ENCODE measurements at regions not wholly inside any gene's neighbourhood (a gene's known extent, or its start where the extent isn't known, plus 50 kb on each side); places are given as distances from the start of the nearest gene placed in this dataset.

DNA sequence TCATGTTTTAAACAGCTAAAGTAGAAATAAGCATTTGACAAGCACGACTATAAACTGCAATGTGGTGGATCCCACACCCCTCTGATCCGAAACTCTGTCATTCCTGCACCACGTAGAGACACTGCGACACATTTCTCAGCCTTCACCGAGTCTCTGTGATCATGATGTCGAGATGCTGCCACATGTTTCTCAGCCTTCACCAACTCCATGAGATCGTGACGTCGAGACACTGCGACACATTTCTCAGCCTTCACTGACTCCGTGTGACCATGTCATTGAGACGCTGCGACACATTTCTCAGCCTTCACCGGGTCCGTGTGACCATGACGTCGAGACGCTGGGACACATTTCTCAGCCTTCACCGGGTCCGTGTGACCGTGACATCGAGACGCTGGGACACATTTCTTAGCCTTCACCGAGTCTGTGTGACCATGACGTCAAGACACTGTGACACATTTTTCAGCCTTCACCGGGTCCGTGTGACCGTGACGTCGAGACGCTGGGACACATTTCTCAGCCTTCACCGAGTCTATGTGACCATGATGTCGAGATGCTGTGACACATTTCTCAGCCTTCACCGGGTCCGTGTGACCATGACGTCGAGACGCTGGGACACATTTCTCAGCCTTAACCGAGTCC lies 143.0 kb downstream of the TTLL2 start:
- no peaks in the 10 kb centered on the region for H3K36me3 ChIP-seq (ENCODE audit: control insufficient read depth in 2 of 2, insufficient read depth in 1 of 2, low read length in 2 of 2)
- no peaks in the 10 kb centered on the region for H3K4me1 ChIP-seq (ENCODE audit: control insufficient read depth, insufficient read depth, low read length)
- no peak overlapping the region for H3K27ac ChIP-seq (ENCODE audit: extremely low read depth, low read depth, low read length)
- H3K4me3 ChIP-seq (ENCODE audit: low read depth, low read length), result no peak overlapping the region
- no peaks in the 10 kb centered on the region for H3K9me3 ChIP-seq (ENCODE audit: control insufficient read depth, insufficient read depth, low read depth, low read length)
- CTCF ChIA-PET, result no interaction called here
- TF ChIP-seq ZEB2 (tag by site-specific recombination; IDR thresholded peaks at IDR 0.05), result no peak
- TF ChIP-seq, protein P1, sequence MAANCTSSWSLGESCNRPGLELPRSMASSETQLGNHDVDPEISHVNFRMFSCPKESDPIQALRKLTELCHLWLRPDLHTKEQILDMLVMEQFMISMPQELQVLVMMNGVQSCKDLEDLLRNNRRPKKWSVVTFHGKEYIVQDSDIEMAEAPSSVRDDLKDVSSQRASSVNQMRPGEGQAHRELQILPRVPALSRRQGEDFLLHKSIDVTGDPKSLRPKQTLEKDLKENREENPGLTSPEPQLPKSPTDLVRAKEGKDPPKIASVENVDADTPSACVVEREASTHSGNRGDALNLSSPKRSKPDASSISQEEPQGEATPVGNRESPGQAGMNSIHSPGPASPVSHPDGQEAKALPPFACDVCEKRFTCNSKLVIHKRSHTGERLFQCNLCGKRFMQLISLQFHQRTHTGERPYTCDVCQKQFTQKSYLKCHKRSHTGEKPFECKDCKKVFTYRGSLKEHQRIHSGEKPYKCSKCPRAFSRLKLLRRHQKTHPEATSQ (tag by site-specific recombination; IDR thresholded peaks at IDR 0.05), result no peak
- TF ChIP-seq ZNF184 (tag by site-specific recombination; IDR thresholded peaks at IDR 0.05), result no peak
- TF ChIP-seq, protein P2, sequence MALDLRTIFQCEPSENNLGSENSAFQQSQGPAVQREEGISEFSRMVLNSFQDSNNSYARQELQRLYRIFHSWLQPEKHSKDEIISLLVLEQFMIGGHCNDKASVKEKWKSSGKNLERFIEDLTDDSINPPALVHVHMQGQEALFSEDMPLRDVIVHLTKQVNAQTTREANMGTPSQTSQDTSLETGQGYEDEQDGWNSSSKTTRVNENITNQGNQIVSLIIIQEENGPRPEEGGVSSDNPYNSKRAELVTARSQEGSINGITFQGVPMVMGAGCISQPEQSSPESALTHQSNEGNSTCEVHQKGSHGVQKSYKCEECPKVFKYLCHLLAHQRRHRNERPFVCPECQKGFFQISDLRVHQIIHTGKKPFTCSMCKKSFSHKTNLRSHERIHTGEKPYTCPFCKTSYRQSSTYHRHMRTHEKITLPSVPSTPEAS (tag by site-specific recombination; IDR thresholded peaks at IDR 0.05), result no peak
- TF ChIP-seq SETDB1 (IDR thresholded peaks at IDR 0.05; ENCODE audit: insufficient read length, low read length), result no peak
- TF ChIP-seq GFI1B (tag by site-specific recombination; IDR thresholded peaks at IDR 0.05), result no peak
- TF ChIP-seq ZNF23 (tag by site-specific recombination; IDR thresholded peaks at IDR 0.05; ENCODE audit: borderline replicate concordance), result no peak
- no peak for TF ChIP-seq ZNF266 (tag by site-specific recombination; IDR thresholded peaks at IDR 0.05; ENCODE audit: low read depth)
- TF ChIP-seq ZNF830 (tag by site-specific recombination; IDR thresholded peaks at IDR 0.05; ENCODE audit: low read depth), result no peak
- POLR2A ChIA-PET, result no interaction called here

DNA sequence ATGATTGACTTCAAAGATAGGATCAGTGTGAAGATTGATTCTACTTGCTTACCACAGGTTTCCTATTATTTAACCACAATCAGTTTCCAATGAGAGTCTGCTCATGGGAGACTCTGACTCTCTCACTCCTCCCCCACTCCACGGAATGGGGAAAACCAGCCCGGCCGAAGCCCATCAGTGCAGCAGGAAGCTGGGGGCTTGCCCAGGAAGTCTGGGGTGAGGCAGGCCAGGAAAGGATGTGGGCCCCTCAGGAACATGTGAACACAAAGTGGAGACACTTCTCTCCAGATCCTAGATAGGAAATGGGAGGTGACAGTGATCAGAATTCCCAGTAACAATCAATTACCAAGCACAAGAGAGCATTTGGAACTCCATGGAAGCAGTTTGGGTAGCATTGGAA lies 144.2 kb downstream of the TTLL2 start:
- ChIA-PET POLR2A (no interaction called here), CTCF (no interaction called here)
- no peaks in the 10 kb centered on the region for H3K36me3 ChIP-seq (ENCODE audit: control insufficient read depth in 2 of 2, insufficient read depth in 1 of 2, low read length in 2 of 2)
- H3K27ac ChIP-seq (ENCODE audit: extremely low read depth, low read depth, low read length), result no peak overlapping the region
- H3K4me1 ChIP-seq (ENCODE audit: control insufficient read depth, insufficient read depth, low read length), result no peaks in the 10 kb centered on the region
- TF ChIP-seq, protein P3, sequence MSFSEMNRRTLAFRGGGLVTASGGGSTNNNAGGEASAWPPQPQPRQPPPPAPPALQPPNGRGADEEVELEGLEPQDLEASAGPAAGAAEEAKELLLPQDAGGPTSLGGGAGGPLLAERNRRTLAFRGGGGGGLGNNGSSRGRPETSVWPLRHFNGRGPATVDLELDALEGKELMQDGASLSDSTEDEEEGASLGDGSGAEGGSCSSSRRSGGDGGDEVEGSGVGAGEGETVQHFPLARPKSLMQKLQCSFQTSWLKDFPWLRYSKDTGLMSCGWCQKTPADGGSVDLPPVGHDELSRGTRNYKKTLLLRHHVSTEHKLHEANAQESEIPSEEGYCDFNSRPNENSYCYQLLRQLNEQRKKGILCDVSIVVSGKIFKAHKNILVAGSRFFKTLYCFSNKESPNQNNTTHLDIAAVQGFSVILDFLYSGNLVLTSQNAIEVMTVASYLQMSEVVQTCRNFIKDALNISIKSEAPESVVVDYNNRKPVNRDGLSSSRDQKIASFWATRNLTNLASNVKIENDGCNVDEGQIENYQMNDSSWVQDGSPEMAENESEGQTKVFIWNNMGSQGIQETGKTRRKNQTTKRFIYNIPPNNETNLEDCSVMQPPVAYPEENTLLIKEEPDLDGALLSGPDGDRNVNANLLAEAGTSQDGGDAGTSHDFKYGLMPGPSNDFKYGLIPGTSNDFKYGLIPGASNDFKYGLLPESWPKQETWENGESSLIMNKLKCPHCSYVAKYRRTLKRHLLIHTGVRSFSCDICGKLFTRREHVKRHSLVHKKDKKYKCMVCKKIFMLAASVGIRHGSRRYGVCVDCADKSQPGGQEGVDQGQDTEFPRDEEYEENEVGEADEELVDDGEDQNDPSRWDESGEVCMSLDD (tag by site-specific recombination; IDR thresholded peaks at IDR 0.05), result no peak
- TF ChIP-seq ZNF664 (tag by site-specific recombination; IDR thresholded peaks at IDR 0.05) (no peak), ZNF600 (tag by site-specific recombination; IDR thresholded peaks at IDR 0.05) (no peak), KLF9 (tag by site-specific recombination; IDR thresholded peaks at IDR 0.05; ENCODE audit: low read depth) (no peak), ZNF404 (tag by site-specific recombination; IDR thresholded peaks at IDR 0.05) (no peak), GFI1B (tag by site-specific recombination; IDR thresholded peaks at IDR 0.05) (no peak), ZNF658 (tag by site-specific recombination; IDR thresholded peaks at IDR 0.05) (no peak), ZBTB7A (tag by site-specific recombination; IDR thresholded peaks at IDR 0.05; ENCODE audit: low read depth) (no peak), BCL11A (tag by site-specific recombination; IDR thresholded peaks at IDR 0.05; ENCODE audit: low read depth) (no peak), ZBTB8A (tag by site-specific recombination; IDR thresholded peaks at IDR 0.05) (no peak)
- TF ChIP-seq, protein P4, sequence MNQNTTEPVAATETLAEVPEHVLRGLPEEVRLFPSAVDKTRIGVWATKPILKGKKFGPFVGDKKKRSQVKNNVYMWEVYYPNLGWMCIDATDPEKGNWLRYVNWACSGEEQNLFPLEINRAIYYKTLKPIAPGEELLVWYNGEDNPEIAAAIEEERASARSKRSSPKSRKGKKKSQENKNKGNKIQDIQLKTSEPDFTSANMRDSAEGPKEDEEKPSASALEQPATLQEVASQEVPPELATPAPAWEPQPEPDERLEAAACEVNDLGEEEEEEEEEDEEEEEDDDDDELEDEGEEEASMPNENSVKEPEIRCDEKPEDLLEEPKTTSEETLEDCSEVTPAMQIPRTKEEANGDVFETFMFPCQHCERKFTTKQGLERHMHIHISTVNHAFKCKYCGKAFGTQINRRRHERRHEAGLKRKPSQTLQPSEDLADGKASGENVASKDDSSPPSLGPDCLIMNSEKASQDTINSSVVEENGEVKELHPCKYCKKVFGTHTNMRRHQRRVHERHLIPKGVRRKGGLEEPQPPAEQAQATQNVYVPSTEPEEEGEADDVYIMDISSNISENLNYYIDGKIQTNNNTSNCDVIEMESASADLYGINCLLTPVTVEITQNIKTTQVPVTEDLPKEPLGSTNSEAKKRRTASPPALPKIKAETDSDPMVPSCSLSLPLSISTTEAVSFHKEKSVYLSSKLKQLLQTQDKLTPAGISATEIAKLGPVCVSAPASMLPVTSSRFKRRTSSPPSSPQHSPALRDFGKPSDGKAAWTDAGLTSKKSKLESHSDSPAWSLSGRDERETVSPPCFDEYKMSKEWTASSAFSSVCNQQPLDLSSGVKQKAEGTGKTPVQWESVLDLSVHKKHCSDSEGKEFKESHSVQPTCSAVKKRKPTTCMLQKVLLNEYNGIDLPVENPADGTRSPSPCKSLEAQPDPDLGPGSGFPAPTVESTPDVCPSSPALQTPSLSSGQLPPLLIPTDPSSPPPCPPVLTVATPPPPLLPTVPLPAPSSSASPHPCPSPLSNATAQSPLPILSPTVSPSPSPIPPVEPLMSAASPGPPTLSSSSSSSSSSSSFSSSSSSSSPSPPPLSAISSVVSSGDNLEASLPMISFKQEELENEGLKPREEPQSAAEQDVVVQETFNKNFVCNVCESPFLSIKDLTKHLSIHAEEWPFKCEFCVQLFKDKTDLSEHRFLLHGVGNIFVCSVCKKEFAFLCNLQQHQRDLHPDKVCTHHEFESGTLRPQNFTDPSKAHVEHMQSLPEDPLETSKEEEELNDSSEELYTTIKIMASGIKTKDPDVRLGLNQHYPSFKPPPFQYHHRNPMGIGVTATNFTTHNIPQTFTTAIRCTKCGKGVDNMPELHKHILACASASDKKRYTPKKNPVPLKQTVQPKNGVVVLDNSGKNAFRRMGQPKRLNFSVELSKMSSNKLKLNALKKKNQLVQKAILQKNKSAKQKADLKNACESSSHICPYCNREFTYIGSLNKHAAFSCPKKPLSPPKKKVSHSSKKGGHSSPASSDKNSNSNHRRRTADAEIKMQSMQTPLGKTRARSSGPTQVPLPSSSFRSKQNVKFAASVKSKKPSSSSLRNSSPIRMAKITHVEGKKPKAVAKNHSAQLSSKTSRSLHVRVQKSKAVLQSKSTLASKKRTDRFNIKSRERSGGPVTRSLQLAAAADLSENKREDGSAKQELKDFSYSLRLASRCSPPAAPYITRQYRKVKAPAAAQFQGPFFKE (tag by site-specific recombination; IDR thresholded peaks at IDR 0.05; ENCODE audit: borderline replicate concordance), result no peak
- H3K9me3 ChIP-seq (ENCODE audit: control insufficient read depth, insufficient read depth, low read depth, low read length), result no peaks in the 10 kb centered on the region
- no peak overlapping the region for H3K4me3 ChIP-seq (ENCODE audit: low read depth, low read length)

All from HEK293 (cell line).